ENCODE measurements at regions not wholly inside any gene's neighbourhood (a gene's known extent, or its start where the extent isn't known, plus 50 kb on each side); places are given as distances from the start of the nearest gene placed in this dataset.
"Not testable (repeated sequence)": the region's sequence is repeated elsewhere in the genome, so short reads cannot be mapped to it uniquely, and the experiment has no call there.

GRCh38 chr2:7611750-7612149 is 694.5 kb downstream of the RNF144A start:
- no peak for DNase-seq (ENCODE audit: low read depth in 4 of 4, low spot score in 3 of 4)

GRCh38 chr2:7612969-7613368 is 695.8 kb downstream of the RNF144A start:
- DNase-seq (ENCODE audit: low read depth in 4 of 4, low spot score in 3 of 4), result no peak

- DNase-seq (ENCODE audit: low read depth in 4 of 4, low spot score in 3 of 4), result no peak
Measured at GRCh38 chr2:7613831-7614230, 696.6 kb downstream of the RNF144A start.

- no peak for DNase-seq (ENCODE audit: low read depth in 4 of 4, low spot score in 3 of 4)
Measured at GRCh38 chr2:7618031-7618430, 700.8 kb downstream of the RNF144A start.

GRCh38 chr2:7619203-7619970 is 702.2 kb downstream of the RNF144A start:
- no peak for DNase-seq (ENCODE audit: low read depth in 4 of 4, low spot score in 3 of 4)

- no peak for DNase-seq (ENCODE audit: low read depth in 4 of 4, low spot score in 3 of 4)
Measured at GRCh38 chr2:7620255-7620654, 703.0 kb downstream of the RNF144A start.

- DNase-seq (ENCODE audit: low read depth in 4 of 4, low spot score in 3 of 4), result no peak
Measured at GRCh38 chr2:7621018-7621814, 704.0 kb downstream of the RNF144A start.

- no peak for DNase-seq (ENCODE audit: low read depth in 4 of 4, low spot score in 3 of 4)
Measured at GRCh38 chr2:7625392-7626138, 708.4 kb downstream of the RNF144A start.

- no peak for DNase-seq (ENCODE audit: low read depth in 4 of 4, low spot score in 3 of 4)
Measured at GRCh38 chr2:7626139-7626537, 708.9 kb downstream of the RNF144A start.

GRCh38 chr2:7627583-7627982 is 710.4 kb downstream of the RNF144A start:
- no peak for DNase-seq (ENCODE audit: low read depth in 4 of 4, low spot score in 3 of 4)

- no peak for DNase-seq (ENCODE audit: low read depth in 4 of 4, low spot score in 3 of 4)
Measured at GRCh38 chr2:7632420-7632819, 715.2 kb downstream of the RNF144A start.

GRCh38 chr2:7633566-7634153 is 716.4 kb downstream of the RNF144A start:
- no peak for DNase-seq (ENCODE audit: low read depth in 4 of 4, low spot score in 3 of 4)

- DNase-seq (ENCODE audit: low read depth in 4 of 4, low spot score in 3 of 4), result no peak
Measured at GRCh38 chr2:7634409-7634808, 717.2 kb downstream of the RNF144A start.

- no peak for DNase-seq (ENCODE audit: low read depth in 4 of 4, low spot score in 3 of 4)
Measured at GRCh38 chr2:7639476-7639875, 722.3 kb downstream of the RNF144A start.

- not testable (repeated sequence) for DNase-seq (ENCODE audit: low read depth in 4 of 4, low spot score in 3 of 4)
Measured at GRCh38 chr2:7641272-7641671, 724.1 kb downstream of the RNF144A start.

- no peak for DNase-seq (ENCODE audit: low read depth in 4 of 4, low spot score in 3 of 4)
Measured at GRCh38 chr2:7646024-7646423, 728.8 kb downstream of the RNF144A start.

- no peak for DNase-seq (ENCODE audit: low read depth in 4 of 4, low spot score in 3 of 4)
Measured at GRCh38 chr2:7646661-7647060, 729.4 kb downstream of the RNF144A start.

- no peak for DNase-seq (ENCODE audit: low read depth in 4 of 4, low spot score in 3 of 4)
Measured at GRCh38 chr2:7648221-7648795, 731.1 kb downstream of the RNF144A start.

- no peak for DNase-seq (ENCODE audit: low read depth in 4 of 4, low spot score in 3 of 4)
Measured at GRCh38 chr2:7649461-7650228, 732.4 kb downstream of the RNF144A start.

GRCh38 chr2:7653617-7654016 is 736.4 kb downstream of the RNF144A start:
- no peak for DNase-seq (ENCODE audit: low read depth in 4 of 4, low spot score in 3 of 4)

Data from right renal pelvis (tissue), 4 donors.